Type B pancreatic cell (in vitro differentiated cells): ENCODE measurements at regions not wholly inside any gene's neighbourhood (a gene's known extent, or its start where the extent isn't known, plus 50 kb on each side); places are given as distances from the start of the nearest gene placed in this dataset.

Experiments
- DNase-seq: peaks from one replicate; pipeline ENCODE4 v3.0.0; 2021; ENCODE audit warnings: mixed read lengths; ENCODE audit not compliant: unreplicated experiment; ENCODE audit errors: extremely low spot score
- H3K27ac Mint-ChIP-seq: 2 replicates; pipeline ENCODE4 v1.8.0; 2021; ENCODE audit warnings: mild to moderate bottlenecking, mixed read lengths
- H3K27me3 Mint-ChIP-seq: 2 replicates; pipeline ENCODE4 v1.8.0; 2021; ENCODE audit warnings: mixed read lengths
- H3K36me3 Mint-ChIP-seq: 2 replicates; pipeline ENCODE4 v1.8.0; 2021; ENCODE audit warnings: mixed read lengths
- H3K4me1 Mint-ChIP-seq: one replicate; pipeline ENCODE4 v1.8.0; 2021; ENCODE audit warnings: mixed read lengths; ENCODE audit not compliant: unreplicated experiment
- H3K4me3 Mint-ChIP-seq: 2 replicates; pipeline ENCODE4 v1.8.0; 2021; ENCODE audit warnings: mild to moderate bottlenecking, mixed read lengths
- H3K9me3 Mint-ChIP-seq: 2 replicates; pipeline ENCODE4 v1.8.0; 2021; ENCODE audit warnings: mixed read lengths
- CTCF ChIP-seq: fragments of 200-600 bp; sonication (generic); conservative IDR thresholded peaks from 2 replicates; pipeline ENCODE4 v1.5.0; 2021; ENCODE audit warnings: antibody characterized with exemption, mild to moderate bottlenecking

GRCh38 chr1:238458899-238459298 is 568.2 kb upstream of the ZP4 start:
- Mint-ChIP-seq H3K9me3 (no peaks in the 10 kb centered on the region), H3K4me1 (peaks cover 8% of the 10 kb centered on the region), H3K27ac (no peak overlapping the region), H3K4me3 (no peak overlapping the region), H3K36me3 (no peaks in the 10 kb centered on the region), H3K27me3 (no peaks in the 10 kb centered on the region)
- DNase-seq: no peak
- no peak for TF ChIP-seq CTCF

- H3K4me3 Mint-ChIP-seq: no peak overlapping the region
- H3K9me3 Mint-ChIP-seq: no peaks in the 10 kb centered on the region
- no peaks in the 10 kb centered on the region for H3K27me3 Mint-ChIP-seq
- no peak for DNase-seq
- H3K4me1 Mint-ChIP-seq: peaks cover 8% of the 10 kb centered on the region
- H3K27ac Mint-ChIP-seq: no peak overlapping the region
- H3K36me3 Mint-ChIP-seq: no peaks in the 10 kb centered on the region
- no peak for TF ChIP-seq CTCF
These were observed 566.9 kb upstream of the ZP4 start for GRCh38 chr1:238457610-238458009.

- no peak for DNase-seq
- Mint-ChIP-seq H3K27ac (no peak overlapping the region), H3K36me3 (no peaks in the 10 kb centered on the region), H3K9me3 (no peaks in the 10 kb centered on the region), H3K4me1 (no peaks in the 10 kb centered on the region), H3K27me3 (no peaks in the 10 kb centered on the region), H3K4me3 (no peak overlapping the region)
- TF ChIP-seq CTCF: no peak
These were observed 561.1 kb upstream of the ZP4 start for GRCh38 chr1:238451781-238452310.

- no peaks in the 10 kb centered on the region for H3K9me3 Mint-ChIP-seq
- H3K4me3 Mint-ChIP-seq: no peak overlapping the region
- H3K4me1 Mint-ChIP-seq: no peaks in the 10 kb centered on the region
- H3K36me3 Mint-ChIP-seq: no peaks in the 10 kb centered on the region
- no peak overlapping the region for H3K27ac Mint-ChIP-seq
- H3K27me3 Mint-ChIP-seq: no peaks in the 10 kb centered on the region
- no peak for TF ChIP-seq CTCF
- DNase-seq: no peak
These were observed 560.3 kb upstream of the ZP4 start for GRCh38 chr1:238450976-238451375.

- Mint-ChIP-seq H3K36me3 (no peaks in the 10 kb centered on the region), H3K9me3 (no peaks in the 10 kb centered on the region), H3K27me3 (no peaks in the 10 kb centered on the region), H3K4me1 (no peaks in the 10 kb centered on the region), H3K4me3 (no peak overlapping the region), H3K27ac (no peak overlapping the region)
- TF ChIP-seq CTCF: no peak
- no peak for DNase-seq
These were observed 553.0 kb upstream of the ZP4 start for GRCh38 chr1:238443687-238444086.

GRCh38 chr1:238439511-238439910 is 548.8 kb upstream of the ZP4 start:
- no peak for TF ChIP-seq CTCF
- no peaks in the 10 kb centered on the region for H3K9me3 Mint-ChIP-seq
- H3K27ac Mint-ChIP-seq: no peak overlapping the region
- H3K27me3 Mint-ChIP-seq: no peaks in the 10 kb centered on the region
- H3K4me1 Mint-ChIP-seq: no peaks in the 10 kb centered on the region
- no peak for DNase-seq
- H3K4me3 Mint-ChIP-seq: no peak overlapping the region
- H3K36me3 Mint-ChIP-seq: no peaks in the 10 kb centered on the region
